SK-N-MC (cell line): ENCODE measurements at regions not wholly inside any gene's neighbourhood (a gene's known extent, or its start where the extent isn't known, plus 50 kb on each side); places are given as distances from the start of the nearest gene placed in this dataset.

Source experiments
- EZH2 ChIP-seq: fragments of 200-600 bp; sonication (generic); IDR thresholded peaks from one replicate; pipeline ENCODE4 v1.6.1; 2017; ENCODE audit warnings: antibody characterized with exemption
- FOXP2 ChIP-seq: optimal IDR thresholded peaks from 2 replicates; pipeline ENCODE3; 2011; ENCODE audit warnings: mild to moderate bottlenecking, moderate library complexity; ENCODE audit not compliant: insufficient read depth; ENCODE audit errors: extremely low read length, control extremely low read depth
- POLR2AphosphoS5 ChIP-seq: IDR thresholded peaks from 2 replicates; pipeline ENCODE4 v1.6.1; 2012; ENCODE audit warnings: mild to moderate bottlenecking, low read depth, low read length, borderline replicate concordance

DNA sequence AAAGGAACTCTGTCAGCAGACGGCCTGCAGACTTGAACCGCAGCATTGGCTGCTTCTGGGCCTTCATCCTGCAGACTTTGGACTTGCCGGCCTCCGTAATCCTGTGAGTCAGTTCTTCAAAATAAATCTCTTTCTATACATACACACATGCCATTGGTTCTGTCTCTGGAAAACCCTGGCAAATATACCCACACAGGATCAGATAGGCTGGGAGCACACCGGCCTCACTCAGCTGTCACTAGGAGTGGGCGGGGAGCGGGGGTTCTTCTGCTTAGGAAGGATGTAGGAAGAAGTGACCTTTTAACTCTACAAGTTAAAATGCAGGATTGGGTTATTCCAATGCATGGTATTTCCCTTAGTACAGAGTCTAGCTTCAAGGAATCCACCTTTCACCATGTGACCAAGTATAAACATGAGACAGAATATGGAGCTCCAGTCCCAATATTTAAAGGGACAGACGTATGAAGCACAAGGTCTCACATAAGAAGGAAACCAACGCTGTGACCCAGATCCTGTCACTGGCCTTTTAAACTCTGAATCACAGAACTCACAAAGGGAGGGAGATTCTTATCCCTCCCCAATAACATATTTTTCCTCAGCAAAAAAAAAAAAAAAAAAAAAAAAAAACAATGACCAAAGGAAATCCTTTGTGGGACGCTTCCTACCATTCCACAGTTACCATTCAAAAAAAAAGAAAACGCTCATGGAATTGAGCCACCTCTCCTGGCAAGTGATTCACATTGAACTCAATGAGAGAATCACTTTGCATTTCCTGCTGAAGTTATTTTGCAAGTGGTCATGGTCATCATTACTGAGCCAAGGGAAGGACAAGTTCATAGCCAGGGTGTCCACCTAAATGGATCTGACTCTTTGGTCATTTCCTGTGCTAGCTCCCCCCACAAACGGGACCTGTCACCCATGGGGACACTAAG lies 352.9 kb downstream of the FOXO1 start:
- TF ChIP-seq POLR2AphosphoS5 (no peak), EZH2 (no peak), FOXP2 (no peak)
